HG03575 (cell line): ENCODE measurements at regions not wholly inside any gene's neighbourhood (a gene's known extent, or its start where the extent isn't known, plus 50 kb on each side); places are given as distances from the start of the nearest gene placed in this dataset.
"Not testable (repeated sequence)": the region's sequence is repeated elsewhere in the genome, so short reads cannot be mapped to it uniquely, and the experiment has no call there.

ENCODE experiments used
- ATAC-seq: cut with Tn5 transposase; IDR thresholded peaks from one replicate; pipeline ENCODE4 v1.9.1; 2021; ENCODE audit not compliant: unreplicated experiment, insufficient number of reproducible peaks, low FRiP score; ENCODE audit errors: extremely low read depth

DNA sequence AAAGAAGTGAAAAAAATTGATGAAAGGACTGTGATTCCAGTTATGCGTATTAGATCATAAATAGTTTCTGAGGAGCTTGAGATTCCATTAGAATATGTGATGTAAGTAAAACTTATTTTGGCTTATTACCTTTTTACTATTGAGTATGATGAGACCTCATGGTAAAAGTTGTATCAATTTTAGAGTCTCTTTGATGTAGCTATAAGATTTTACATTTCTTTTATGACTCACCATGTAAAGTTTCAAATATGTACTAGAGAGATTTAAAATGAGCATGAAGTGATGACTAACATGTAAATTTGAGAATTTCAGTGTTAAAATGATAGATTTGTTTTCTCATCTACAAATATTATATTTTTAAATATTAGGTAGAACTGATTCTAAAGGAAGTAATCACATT is 276.5 kb downstream of the OTUD1 start:
- no peak for ATAC-seq

DNA sequence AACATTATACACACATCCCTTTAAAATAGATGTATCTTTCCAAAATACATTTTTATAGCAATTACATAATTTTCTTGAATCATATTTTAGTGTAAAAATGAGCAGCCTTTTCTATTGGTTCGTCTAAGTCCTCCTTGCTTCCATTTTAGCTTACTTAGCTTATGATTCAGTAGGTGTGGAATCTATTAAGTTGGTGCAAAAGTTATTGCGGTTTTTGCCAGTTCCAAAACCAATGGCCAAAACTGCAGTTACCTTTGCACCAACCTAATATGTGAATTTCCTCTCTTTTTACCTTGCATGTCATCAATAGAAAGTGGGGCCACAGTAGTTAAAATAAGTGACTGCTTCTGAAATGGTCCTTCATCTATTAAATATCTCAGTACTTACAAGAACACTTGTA is 279.0 kb downstream of the OTUD1 start:
- ATAC-seq: no peak

DNA sequence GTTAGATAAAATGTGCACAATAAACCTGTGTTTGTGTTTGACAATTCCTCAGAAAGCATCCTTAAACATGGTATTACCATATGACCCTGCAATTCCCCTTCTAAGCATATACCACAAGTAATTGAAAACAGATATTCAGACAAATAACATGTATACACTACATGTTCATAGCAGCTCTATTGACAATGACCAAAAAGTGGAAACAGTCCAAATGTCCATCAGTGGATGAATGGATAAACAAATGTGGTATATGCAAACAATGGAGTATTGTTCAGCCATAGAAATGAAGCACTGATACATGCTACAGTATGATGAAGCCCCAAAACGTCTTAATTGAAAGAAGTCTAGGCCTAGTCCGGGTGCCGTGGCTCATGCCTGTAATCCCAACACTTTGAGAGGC is 280.1 kb downstream of the OTUD1 start:
- no peak for ATAC-seq

DNA sequence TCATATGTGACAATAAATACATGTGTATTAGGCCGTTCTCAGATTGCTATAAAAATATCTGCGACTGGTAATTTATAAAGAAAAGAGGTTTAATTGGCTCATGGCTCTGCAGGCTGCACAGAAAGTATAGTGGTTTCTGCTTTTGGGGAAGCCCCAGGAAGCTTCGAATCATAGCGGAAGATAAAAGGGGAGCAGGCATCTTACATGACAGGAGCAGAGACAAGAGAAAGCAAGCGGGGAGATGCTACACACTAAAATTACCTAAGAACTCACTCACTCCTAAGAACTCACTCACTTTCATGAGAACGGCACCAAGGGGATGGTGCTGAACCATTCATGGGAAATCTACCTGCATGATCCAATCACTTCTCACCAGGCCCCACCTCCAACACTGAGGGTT is 284.9 kb downstream of the OTUD1 start:
- no peak for ATAC-seq

DNA sequence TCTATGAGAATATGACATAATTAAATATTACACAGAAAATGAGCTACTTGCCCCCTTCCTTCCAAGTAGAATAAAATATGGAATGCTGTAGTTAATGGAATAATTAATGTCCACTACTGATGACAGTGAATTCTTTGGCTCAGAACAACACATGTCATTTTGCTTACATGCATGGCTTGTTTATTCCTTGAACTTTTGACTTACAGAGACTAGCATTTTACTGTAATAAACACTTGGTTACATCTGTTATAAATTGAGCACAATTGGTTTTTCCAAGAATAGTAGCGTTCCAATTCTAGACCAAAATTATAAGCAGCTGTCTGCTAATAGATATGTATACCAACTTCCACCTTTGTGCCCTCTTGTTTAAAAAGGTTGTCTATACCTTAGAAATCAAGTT is 286.7 kb downstream of the OTUD1 start:
- ATAC-seq: no peak

DNA sequence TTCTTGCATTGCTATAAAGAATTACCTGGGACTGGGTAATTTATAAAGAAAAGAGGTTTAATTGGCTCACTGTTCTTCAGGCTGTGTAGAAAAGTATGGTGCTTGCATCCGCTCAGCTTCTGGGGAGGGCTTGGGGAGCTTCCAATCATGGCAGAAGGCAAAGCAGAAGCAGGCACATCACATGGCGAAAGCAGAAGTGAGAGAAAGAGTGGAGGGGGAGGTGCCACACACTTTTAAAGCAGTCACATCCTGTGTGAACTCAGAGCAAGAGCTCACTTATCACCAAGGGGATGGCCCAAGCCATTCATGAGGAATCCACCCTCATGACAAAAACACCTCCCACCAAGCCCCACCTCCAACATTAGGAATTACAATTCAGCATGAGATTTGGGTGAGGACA is 303.5 kb downstream of the OTUD1 start:
- peak; percentile 96 for ATAC-seq

DNA sequence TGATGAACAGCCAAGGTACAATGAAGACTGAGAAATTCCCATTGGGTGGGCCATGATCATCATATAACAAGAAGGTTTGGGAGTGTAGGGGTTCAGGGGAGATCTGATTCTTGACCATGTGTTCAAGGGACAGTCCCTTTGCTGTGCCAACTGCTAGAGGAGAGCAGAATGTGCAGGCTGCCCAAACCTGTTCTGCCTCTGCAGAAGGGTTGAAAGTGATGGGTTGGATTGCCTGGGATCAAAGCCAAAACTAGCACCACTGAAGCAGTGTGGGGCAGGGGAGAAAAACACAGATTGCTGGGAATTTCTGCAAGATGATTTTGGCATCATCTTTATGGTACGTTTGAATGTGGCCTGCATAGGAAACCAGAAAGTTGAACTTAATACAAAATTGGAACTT is 303.9 kb downstream of the OTUD1 start:
- ATAC-seq: no peak

DNA sequence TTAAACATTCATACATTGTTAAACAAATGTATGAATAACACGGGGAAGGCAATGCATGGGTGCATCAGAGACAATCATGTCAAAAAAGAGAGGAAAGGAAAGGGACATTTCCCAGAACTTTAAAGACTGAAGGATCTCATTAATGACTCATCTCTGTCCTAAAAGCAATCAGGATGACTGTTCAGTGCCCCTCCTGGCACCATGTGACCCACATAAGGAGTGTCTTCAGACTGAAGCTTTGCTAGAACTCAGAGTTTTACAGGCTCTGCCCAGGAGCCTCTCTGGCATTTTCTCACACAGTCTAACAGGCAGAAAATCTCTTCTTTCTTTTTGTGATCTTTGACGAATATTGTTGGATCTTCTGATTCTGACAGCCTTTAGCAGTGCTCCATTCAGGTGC is 315.3 kb downstream of the OTUD1 start:
- ATAC-seq: no peak

DNA sequence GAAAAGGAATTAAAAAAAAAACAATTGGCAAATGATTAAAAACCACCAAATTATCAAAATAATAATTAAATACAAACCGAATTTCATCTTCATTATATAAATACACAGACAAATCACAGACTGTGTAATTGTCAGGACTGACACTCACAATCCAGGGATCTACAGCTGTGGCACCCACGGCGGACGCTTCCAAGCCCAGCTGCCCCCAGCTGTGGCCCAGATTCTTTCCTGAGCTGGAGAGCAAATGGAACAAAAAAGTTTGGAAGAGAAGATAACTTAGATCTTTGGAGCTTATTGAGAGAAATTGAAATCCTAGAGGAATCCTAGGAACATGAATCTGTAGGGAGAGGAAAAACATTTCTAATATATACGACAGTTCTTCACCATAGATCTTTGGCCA is 316.1 kb downstream of the OTUD1 start:
- no peak for ATAC-seq

DNA sequence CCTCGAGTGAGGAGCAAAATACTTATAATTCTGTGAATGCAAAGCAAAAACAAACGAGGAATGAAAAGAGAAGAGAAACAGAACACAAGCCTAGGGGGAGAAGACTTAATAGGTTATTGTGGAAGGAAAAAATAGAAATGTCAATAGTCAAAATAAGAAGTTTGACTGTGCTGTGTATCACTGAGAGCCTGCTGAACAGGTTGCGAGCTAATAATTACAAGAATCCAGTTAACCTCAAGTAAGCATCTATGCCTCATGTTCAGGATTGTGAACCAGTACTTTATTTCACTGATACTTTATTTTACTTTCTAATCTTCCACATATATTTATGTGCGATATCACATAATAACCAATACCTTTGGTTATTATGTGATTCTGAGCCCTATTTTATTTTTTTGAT is 316.7 kb downstream of the OTUD1 start:
- ATAC-seq: no peak

DNA sequence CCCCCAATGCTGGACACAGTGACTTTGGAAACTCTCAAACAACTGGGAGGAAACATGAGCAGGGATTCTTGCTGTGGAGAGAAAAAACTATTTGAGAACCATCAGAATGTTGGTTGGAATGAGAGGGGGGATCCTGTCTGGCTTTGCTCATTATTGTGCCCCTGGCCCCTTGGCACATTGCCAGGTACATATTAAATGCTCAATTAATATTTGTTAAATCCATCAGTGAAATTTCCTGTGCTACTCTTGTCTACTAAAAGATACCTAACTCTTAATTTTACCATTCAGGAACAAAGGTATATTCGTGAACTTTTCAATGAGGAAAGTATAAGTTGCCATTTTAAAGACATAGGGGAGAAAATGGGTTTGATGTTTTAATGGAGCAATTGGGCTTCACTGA is 329.4 kb downstream of the OTUD1 start:
- ATAC-seq: no peak

DNA sequence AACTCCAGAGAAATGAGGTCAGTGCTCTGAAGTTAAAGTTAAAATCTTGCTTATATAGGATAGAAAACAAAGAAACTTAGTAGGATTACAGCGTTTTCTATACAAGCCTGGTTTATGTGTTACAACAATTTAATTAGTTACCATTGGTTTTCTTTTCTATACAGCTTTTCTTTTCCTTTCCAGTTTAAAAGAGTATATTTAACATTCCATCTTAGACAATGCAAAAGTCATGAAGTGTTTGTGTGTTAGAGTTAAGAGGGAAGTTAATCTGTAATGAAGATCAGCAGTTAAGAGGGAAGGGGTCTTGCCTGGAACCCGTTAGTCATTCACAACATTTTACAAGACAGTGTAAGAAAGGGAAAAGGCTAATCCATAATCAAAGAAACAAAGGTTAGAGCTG is 338.3 kb downstream of the OTUD1 start:
- ATAC-seq: no peak

DNA sequence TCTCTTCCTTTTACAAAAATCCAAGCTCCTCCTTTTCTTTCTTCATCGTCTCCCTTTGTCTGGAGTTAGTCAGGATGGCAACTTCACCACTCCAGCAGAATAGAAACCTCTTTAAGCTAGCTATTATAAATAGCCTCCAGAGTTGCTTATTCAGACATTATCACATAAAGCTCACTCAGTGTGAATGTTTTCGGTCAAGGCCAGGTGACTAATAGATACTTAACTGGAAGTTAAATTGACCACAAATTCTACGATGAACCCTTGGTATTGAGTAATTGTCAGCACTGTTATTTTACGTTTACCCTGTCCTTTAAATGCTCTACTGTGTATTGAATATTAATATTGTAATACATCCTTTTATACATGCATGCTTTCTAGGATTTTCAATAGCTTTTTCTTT is 340.4 kb downstream of the OTUD1 start:
- no peak for ATAC-seq

DNA sequence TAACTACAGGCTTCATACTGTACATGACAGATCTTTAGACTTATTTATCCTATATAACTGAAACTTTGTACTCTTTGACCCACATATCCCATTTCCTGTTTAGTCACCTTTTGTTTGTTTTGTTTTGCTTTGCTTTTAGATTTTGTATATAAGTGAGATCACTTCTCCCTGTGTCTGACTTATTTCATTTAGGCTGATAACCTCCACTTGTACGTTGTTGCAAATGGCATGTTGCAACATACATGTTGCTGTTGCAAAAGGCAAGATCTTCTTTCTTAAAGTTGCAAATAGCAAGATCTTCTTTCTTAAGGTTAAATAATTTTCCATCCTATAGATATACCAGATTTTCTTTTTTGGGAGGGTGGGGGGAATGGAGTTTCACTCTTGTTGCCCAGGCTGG is 341.5 kb downstream of the OTUD1 start:
- no peak for ATAC-seq

DNA sequence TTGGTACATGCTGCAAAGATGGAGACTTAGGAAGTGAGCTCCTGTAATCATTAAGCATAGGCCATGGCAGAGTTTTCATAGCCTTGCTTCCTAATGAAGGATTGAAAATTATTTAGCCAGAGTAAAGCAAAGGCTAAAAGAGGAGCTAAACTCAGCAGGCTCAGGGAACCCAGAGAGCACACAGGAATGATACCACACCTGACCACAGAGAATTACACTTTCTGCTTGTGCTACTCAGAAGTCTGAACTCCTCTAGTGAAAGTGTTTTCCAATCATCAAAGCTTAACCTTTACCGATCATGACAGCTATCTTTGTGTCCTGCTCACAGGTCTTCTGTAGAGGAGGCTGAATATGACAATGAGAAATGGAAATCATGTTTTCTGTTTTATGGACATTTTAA is 347.7 kb downstream of the OTUD1 start:
- ATAC-seq: no peak

DNA sequence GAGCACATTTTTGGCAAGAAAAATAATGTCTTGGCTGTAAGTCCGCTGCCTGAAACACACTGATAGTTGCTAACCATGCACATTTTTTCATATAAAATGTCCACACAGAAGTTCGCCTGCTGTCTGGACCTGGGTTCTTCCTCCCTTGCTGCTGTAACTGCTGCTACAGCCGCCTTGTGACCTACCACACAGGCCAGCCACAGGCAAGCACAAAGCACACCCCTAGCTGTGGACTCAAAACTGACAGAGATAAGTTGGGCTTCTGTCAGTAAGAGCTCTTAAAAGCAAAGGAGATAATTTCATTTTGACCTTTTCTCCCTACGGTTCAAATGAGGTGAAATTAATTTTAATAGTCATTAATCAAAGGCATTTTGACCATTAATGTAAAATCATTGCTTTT is 354.7 kb downstream of the OTUD1 start:
- no peak for ATAC-seq

DNA sequence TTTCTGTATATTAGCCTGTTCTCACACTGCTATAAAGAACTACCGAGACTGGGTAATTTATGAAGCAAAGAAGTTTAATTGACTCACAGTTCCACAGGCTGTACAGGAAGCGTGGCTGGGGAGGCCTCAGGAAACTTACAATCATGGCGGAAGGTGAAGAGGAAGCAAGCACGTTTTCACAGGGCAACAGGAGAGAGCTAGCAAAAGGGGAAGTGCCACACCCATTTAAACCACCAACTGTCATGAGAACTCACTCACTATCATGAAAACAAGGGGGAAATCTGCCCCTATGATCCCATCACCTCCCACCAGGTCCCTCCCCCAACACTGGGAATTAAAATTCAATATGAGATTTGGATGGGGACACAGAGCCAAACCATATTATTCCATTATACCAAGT is 358.6 kb downstream of the OTUD1 start:
- not testable (repeated sequence) for ATAC-seq

DNA sequence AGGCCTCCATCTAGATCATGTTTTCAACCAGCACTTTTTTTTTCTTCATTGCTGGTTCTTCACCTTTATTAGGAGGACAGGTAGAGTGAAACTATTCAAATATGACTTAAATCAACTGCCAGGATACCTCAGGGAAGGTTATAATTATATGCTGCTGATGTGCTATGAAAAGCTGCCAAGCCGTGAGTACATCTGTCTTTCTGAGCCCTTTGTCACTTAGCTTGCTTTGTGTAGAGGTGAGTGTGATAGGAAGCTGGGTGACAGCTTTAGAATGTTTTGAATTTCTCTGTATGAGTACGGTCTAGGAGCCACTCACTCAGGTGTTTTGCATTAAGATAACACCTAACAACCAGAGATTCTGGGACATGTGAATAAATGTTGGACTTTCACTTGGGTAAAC is 365.2 kb downstream of the OTUD1 start:
- no peak for ATAC-seq

DNA sequence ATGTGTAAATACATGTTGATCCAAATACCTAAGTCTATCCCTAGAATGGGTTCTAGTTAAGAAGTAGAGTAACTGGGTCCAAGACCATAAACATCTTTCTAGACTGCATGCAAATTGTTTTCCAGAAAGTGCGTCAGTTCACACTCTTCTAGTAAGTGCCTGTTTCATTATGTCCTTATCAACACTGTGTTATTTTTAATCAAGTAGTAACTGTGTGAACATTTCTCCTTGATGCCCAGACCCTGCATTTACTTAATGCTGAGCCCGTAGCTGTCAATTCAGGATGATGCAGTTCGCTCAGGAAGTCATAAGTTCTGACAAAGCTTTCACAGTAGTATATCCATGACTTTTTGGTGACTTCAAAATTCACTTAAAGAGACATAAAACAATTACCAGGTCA is 374.8 kb downstream of the OTUD1 start:
- ATAC-seq: no peak

DNA sequence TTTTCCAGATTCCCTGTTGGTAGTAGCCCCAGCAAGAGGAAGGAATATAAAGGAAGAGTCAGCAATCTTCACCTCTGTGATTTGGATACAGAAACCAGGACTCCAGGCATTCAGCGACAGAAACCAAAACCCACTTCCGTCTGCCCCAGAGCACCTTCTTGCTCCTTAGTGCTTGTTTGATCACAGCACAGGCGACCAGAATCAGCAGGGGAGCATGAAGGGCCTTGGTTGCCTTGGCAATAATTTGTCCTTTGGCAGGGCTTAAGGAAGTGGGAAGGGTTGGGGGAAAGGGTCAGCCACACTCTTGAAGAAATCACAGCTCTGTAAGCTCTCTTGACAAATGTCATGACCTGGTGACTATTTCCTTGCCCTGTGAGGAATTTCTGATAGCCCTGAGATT is 379.6 kb downstream of the OTUD1 start:
- ATAC-seq: no peak

DNA sequence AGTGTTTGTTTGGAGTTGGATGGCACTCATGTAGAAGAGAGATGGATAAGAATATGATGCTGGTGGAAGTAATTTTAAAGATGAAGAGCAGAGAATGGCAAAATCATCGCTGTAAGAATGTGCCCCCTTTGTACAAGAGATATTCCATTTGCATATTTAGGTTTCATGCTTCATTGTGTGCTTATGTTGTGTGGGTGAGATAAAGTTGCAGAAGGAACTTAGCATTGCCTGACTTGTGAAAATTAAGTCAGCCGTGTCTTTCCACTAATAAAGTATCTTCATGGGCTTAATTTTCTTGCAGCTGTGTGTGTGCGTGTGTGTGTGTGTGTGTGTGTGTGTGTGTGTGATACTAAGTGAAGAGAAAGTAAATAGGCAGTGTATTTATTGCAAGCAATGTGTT is 381.9 kb downstream of the OTUD1 start:
- ATAC-seq: no peak

DNA sequence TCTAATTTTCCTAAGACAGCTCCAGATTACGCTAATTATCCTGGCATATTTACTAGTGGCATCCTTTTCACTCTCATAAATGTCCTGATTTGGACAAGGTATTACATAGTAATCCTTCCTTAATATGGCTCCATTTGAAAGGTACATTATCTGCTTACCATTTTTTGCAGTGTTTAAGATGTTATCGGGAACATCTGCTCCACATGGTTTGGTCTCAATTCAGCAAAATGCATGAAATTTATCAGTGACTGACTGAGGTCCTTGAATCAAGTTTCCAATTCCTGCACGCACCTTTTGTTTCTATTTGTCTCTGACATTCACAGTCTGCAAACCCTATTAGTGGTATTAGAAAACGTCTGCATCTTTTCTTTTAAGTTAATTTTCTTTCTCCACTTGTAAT is 384.1 kb upstream of the KIAA1217 start:
- ATAC-seq: no peak
